A549 (cell line): ENCODE measurements at regions not wholly inside any gene's neighbourhood (a gene's known extent, or its start where the extent isn't known, plus 50 kb on each side); places are given as distances from the start of the nearest gene placed in this dataset.

Experiments
- ATAC-seq, 2 experiments: fragments of 200-7000 bp in 1 of 2; fragments of >200 bp in 1 of 2; cut with Nextera tagmentation in 1 of 2; cut with Tn5 transposase in 1 of 2; 3 replicates each; pipeline versions ENCODE4 v1.8.0 to v1.9.1; 2018 to 2020; ENCODE audit warnings: mild to moderate bottlenecking in 1 of 2, moderate library complexity in 1 of 2
- CTCF ChIA-PET: fragments of 300-600 bp; sonication (Branson Sonifier 250); formaldehyde crosslinking; extraction: SDS; loops from one replicate; lab custom pipeline; 2021; ENCODE audit warnings: antibody characterized with exemption, inconsistent platforms; lab: Yijun Ruan, JAX
- POLR2A ChIA-PET: fragments of 350-600 bp; formaldehyde crosslinking; extraction: SDS; loops from one replicate; lab custom pipeline; 2021; ENCODE audit warnings: antibody characterized with exemption, inconsistent platforms; lab: Yijun Ruan, JAX
- DNase-seq, 2 experiments: peaks; one replicate each; pipeline versions ENCODE4 v3.0.0 to v3.0.0-alpha.2; 2011 to 2016; ENCODE audit warnings: low read depth in 1 of 2, low spot score in 1 of 2
- FAIRE-seq: peaks from 2 replicates; lab custom pipeline; 2011; peaks lifted over from hg19 to GRCh38; lab: Jason Lieb, UNC
- H3K27ac ChIP-seq, 2 experiments: fragments of >200 bp; sonication (Bioruptor Twin); formaldehyde crosslinking; 3 replicates each; pipeline ENCODE4 v1.5.1; 2016 to 2017
- H3K4me1 ChIP-seq: fragments of >200 bp; sonication (Bioruptor Twin); formaldehyde crosslinking; 3 replicates; pipeline ENCODE4 v1.6.1; 2016
- H3K4me2 ChIP-seq: fragments of >200 bp; sonication (Bioruptor Twin); formaldehyde crosslinking; 3 replicates; pipeline ENCODE4 v1.6.1; 2016
- H3K4me3 ChIP-seq: fragments of >200 bp; sonication (Bioruptor Twin); formaldehyde crosslinking; 3 replicates; pipeline ENCODE4 v1.5.1; 2016
- H3K9me3 ChIP-seq: fragments of >200 bp; sonication (Bioruptor Twin); formaldehyde crosslinking; 3 replicates; pipeline ENCODE4 v1.6.1; 2016
- ATOH8 ChIP-seq: fragments of 250-450 bp; sonication (Bioruptor Pico); IDR thresholded peaks from 2 replicates; pipeline ENCODE4 v1.5.0; 2020; ENCODE audit warnings: low read depth, mild to moderate bottlenecking, moderate library complexity
- BCL3 ChIP-seq: fragments of >200 bp; sonication (Bioruptor Twin); formaldehyde crosslinking; IDR thresholded peaks from 3 replicates; pipeline ENCODE4 v1.6.1; 2016
- CBX8 ChIP-seq: fragments of 200-600 bp; sonication (generic); IDR thresholded peaks from 2 replicates; pipeline ENCODE4 v1.6.1; 2016
- CHD2 ChIP-seq: fragments of 150-350 bp; IDR thresholded peaks from 2 replicates; pipeline ENCODE4 v1.6.1; 2014; ENCODE audit warnings: low read length; ENCODE audit not compliant: partially characterized antibody
- CHD4 ChIP-seq: fragments of 200-600 bp; sonication (generic); IDR thresholded peaks from 2 replicates; pipeline ENCODE4 v1.6.1; 2016; ENCODE audit warnings: antibody characterized with exemption, mild to moderate bottlenecking, borderline replicate concordance
- FOSL2 ChIP-seq, 2 experiments: fragments of 450-650 bp in 1 of 2; fragments of >200 bp in 1 of 2; sonication (Bioruptor Twin) in 1 of 2; formaldehyde crosslinking; IDR thresholded peaks; 2 replicates each; pipeline versions ENCODE4 v1.5.0 to v1.6.1; 2016 to 2020; ENCODE audit warnings: mild to moderate bottlenecking in 1 of 2, moderate library complexity in 1 of 2
- GATA3 ChIP-seq: IDR thresholded peaks from 2 replicates; pipeline ENCODE4 v1.6.1; 2012; ENCODE audit warnings: borderline replicate concordance
- HEYL ChIP-seq: fragments of 250-450 bp; sonication (Bioruptor Pico); IDR thresholded peaks from 2 replicates; pipeline ENCODE4 v1.8.0; 2021; ENCODE audit warnings: mild to moderate bottlenecking, moderate library complexity
- HOXB13 ChIP-seq: fragments of 250-450 bp; sonication (Bioruptor Pico); IDR thresholded peaks from 2 replicates; pipeline ENCODE4 v1.5.0; 2020; ENCODE audit warnings: low read depth, mild to moderate bottlenecking, moderate library complexity
- MYC ChIP-seq: IDR thresholded peaks from 2 replicates; pipeline ENCODE4 v1.6.1; 2012; ENCODE audit warnings: mild to moderate bottlenecking, inconsistent platforms, low read length, improper control_type of control experiment, borderline replicate concordance
- NR3C1 ChIP-seq: fragments of >200 bp; sonication (Bioruptor Twin); formaldehyde crosslinking; IDR thresholded peaks from 3 replicates; pipeline ENCODE4 v1.6.1; 2017
- POLR2A ChIP-seq: IDR thresholded peaks from 2 replicates; pipeline ENCODE4 v1.6.1; 2012; ENCODE audit warnings: mild to moderate bottlenecking, low read length
- RAD21 ChIP-seq, 2 experiments: fragments of >200 bp in 1 of 2; sonication (Bioruptor Twin) in 1 of 2; formaldehyde crosslinking in 1 of 2; IDR thresholded peaks in 1 of 2; conservative IDR thresholded peaks in 1 of 2; 2 replicates in 1 of 2; 3 replicates in 1 of 2; pipeline ENCODE4 v1.6.1; 2012 to 2018; ENCODE audit warnings: inconsistent platforms in 1 of 2
- RCOR1 ChIP-seq: fragments of 150-350 bp; IDR thresholded peaks from 2 replicates; pipeline ENCODE4 v1.6.1; 2014; ENCODE audit warnings: antibody characterized with exemption, low read length, low read depth
- SMC3 ChIP-seq: fragments of >200 bp; sonication (Bioruptor Twin); formaldehyde crosslinking; IDR thresholded peaks from 3 replicates; pipeline ENCODE4 v1.6.1; 2018; ENCODE audit warnings: inconsistent platforms
- TFCP2L1 ChIP-seq: fragments of 250-450 bp; sonication (Bioruptor Pico); IDR thresholded peaks from 2 replicates; pipeline ENCODE4 v1.5.0; 2021; ENCODE audit warnings: mild to moderate bottlenecking
- ZNF302 ChIP-seq: fragments of 250-450 bp; sonication (Bioruptor Pico); IDR thresholded peaks from 2 replicates; pipeline ENCODE4 v1.9.0; 2021; ENCODE audit warnings: inconsistent platforms, mild to moderate bottlenecking, moderate library complexity
- ZSCAN20 ChIP-seq: fragments of 250-450 bp; sonication (Bioruptor Pico); IDR thresholded peaks from 2 replicates; pipeline ENCODE4 v1.8.0; 2022; ENCODE audit warnings: mild to moderate bottlenecking, moderate library complexity
- WGBS: methylation state at CpG from one replicate; pipeline ENCODE4 v1.1.6; 2017; ENCODE audit errors: missing lambda C conversion rate; 5-methylcytosine and 5-hydroxymethylcytosine counted together
- TF ChIP-seq, protein P1 (sequence below): fragments of 200-600 bp; sonication (generic); IDR thresholded peaks from 2 replicates; pipeline ENCODE4 v1.6.1; 2016; ENCODE audit warnings: antibody characterized with exemption, mild to moderate bottlenecking, moderate library complexity
- TF ChIP-seq, protein P2 (sequence below): fragments of 450-650 bp; IDR thresholded peaks from 2 replicates; pipeline ENCODE4 v1.6.1; 2014; ENCODE audit warnings: antibody characterized with exemption
- TF ChIP-seq, protein P3 (sequence below): fragments of 250-450 bp; sonication (Bioruptor Pico); IDR thresholded peaks from 2 replicates; pipeline ENCODE4 v1.5.0; 2021; ENCODE audit warnings: mild to moderate bottlenecking, moderate library complexity, borderline replicate concordance

DNA sequence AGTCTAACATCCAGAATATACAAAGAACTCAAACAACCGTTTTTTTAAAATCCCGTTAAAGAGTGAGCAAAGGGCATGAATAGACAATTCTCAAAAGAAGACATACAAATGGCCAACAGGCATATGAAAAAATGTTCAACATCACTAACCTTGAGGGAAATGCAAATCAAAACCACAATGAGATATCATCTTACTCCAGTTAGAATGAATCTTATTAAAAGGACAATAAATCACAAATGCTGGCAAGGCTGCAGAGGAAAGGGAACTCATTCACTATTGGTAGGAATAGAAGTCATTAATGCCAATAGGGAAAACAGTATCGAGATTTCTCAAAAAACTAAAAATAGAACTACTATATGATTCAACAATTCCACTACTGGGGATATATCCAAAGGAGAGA, 520.1 kb downstream of the RMST start:
- H3K4me2 ChIP-seq: no peak overlapping the region
- no peaks in the 10 kb centered on the region for H3K9me3 ChIP-seq
- FAIRE-seq: no peak
- H3K27ac ChIP-seq: no peak overlapping the region
- under 1% methylated on average over 3 of the region's 3 CpGs for WGBS
- TF ChIP-seq FOSL2 (IDR thresholded peaks at IDR 0.05): no peak
- no peak for TF ChIP-seq FOSL2 (CRISPR knock-in tag; IDR thresholded peaks at IDR 0.05)
- TF ChIP-seq ATOH8 (CRISPR knock-in tag): no peak
- no peak for TF ChIP-seq BCL3
- TF ChIP-seq RCOR1: no peak
- TF ChIP-seq CHD4: no peak
- TF ChIP-seq SMC3: no peak
- no peak for TF ChIP-seq TFCP2L1 (CRISPR knock-in tag)
- TF ChIP-seq HOXB13 (CRISPR knock-in tag): no peak
- no peak for TF ChIP-seq NR3C1
- TF ChIP-seq, all 56 proteins: peak for 0
- no peak overlapping the region for H3K4me3 ChIP-seq
- POLR2A ChIA-PET: no interaction called here
- CTCF ChIA-PET: no interaction called here
- DNase-seq (no peak), ATAC-seq (no peak)
- H3K4me1 ChIP-seq: no peaks in the 10 kb centered on the region

DNA sequence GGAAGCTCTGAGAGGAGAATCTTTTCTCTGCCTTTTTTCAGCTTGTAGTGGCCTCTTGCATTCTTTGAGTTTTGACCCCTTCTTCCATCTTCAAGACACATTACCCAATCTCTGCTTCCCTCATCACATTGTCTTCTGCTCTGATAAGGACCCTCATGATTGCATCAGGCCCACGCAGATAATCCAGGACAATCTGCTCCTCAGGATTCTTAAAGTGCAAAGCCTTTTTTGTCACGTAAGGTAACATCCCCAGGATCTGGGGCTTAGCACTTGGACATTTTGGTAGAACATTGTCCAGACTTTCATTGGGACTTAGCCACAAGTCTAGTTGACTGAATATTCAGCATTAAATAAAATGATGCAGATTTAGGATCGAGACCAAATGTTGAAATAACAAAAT, 521.2 kb downstream of the RMST start:
- no peak for FAIRE-seq
- TF ChIP-seq CBX8 (no peak), CHD2 (no peak), ZNF302 (CRISPR knock-in tag) (no peak), GATA3 (no peak), POLR2A (no peak), MYC (no peak), NR3C1 (no peak), FOSL2 (IDR thresholded peaks at IDR 0.05) (no peak), FOSL2 (CRISPR knock-in tag; IDR thresholded peaks at IDR 0.05) (no peak), ZSCAN20 (CRISPR knock-in tag) (no peak), HEYL (no peak), RAD21 (conservative IDR thresholded peaks at IDR 0.05 in 1 of 2, IDR thresholded peaks at IDR 0.05 in 1 of 2) (no peak), CHD4 (no peak)
- TF ChIP-seq, protein P1, sequence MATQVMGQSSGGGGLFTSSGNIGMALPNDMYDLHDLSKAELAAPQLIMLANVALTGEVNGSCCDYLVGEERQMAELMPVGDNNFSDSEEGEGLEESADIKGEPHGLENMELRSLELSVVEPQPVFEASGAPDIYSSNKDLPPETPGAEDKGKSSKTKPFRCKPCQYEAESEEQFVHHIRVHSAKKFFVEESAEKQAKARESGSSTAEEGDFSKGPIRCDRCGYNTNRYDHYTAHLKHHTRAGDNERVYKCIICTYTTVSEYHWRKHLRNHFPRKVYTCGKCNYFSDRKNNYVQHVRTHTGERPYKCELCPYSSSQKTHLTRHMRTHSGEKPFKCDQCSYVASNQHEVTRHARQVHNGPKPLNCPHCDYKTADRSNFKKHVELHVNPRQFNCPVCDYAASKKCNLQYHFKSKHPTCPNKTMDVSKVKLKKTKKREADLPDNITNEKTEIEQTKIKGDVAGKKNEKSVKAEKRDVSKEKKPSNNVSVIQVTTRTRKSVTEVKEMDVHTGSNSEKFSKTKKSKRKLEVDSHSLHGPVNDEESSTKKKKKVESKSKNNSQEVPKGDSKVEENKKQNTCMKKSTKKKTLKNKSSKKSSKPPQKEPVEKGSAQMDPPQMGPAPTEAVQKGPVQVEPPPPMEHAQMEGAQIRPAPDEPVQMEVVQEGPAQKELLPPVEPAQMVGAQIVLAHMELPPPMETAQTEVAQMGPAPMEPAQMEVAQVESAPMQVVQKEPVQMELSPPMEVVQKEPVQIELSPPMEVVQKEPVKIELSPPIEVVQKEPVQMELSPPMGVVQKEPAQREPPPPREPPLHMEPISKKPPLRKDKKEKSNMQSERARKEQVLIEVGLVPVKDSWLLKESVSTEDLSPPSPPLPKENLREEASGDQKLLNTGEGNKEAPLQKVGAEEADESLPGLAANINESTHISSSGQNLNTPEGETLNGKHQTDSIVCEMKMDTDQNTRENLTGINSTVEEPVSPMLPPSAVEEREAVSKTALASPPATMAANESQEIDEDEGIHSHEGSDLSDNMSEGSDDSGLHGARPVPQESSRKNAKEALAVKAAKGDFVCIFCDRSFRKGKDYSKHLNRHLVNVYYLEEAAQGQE: no peak
- TF ChIP-seq, protein P2, sequence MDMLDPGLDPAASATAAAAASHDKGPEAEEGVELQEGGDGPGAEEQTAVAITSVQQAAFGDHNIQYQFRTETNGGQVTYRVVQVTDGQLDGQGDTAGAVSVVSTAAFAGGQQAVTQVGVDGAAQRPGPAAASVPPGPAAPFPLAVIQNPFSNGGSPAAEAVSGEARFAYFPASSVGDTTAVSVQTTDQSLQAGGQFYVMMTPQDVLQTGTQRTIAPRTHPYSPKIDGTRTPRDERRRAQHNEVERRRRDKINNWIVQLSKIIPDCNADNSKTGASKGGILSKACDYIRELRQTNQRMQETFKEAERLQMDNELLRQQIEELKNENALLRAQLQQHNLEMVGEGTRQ: no peak
- TF ChIP-seq, protein P3, sequence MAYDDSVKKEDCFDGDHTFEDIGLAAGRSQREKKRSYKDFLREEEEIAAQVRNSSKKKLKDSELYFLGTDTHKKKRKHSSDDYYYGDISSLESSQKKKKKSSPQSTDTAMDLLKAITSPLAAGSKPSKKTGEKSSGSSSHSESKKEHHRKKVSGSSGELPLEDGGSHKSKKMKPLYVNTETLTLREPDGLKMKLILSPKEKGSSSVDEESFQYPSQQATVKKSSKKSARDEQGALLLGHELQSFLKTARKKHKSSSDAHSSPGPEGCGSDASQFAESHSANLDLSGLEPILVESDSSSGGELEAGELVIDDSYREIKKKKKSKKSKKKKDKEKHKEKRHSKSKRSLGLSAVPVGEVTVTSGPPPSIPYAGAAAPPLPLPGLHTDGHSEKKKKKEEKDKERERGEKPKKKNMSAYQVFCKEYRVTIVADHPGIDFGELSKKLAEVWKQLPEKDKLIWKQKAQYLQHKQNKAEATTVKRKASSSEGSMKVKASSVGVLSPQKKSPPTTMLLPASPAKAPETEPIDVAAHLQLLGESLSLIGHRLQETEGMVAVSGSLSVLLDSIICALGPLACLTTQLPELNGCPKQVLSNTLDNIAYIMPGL (CRISPR knock-in tag): no peak
- TF ChIP-seq, all 56 proteins: peak for 0
- DNase-seq (no peak), ATAC-seq (no peak)
- H3K27ac ChIP-seq: no peak overlapping the region
- no peaks in the 10 kb centered on the region for H3K9me3 ChIP-seq
- no peak overlapping the region for H3K4me3 ChIP-seq
- 2% methylated on average over 3 of the region's 3 CpGs for WGBS
- ChIA-PET CTCF (interaction anchor here (1.3 kb wide), 1 partner anchor 23 kb away, joined by 3 read pairs; no protein-coding TSS in a partner anchor), POLR2A (no interaction called here)
- H3K4me2 ChIP-seq: no peak overlapping the region
- H3K4me1 ChIP-seq: no peaks in the 10 kb centered on the region
